Activated CD4-positive, alpha-beta memory T cell treated with anti-CD3 and anti-CD28 coated beads, Interleukin-2, amount 10 ng/mL, durations not matched to agents 7 days and 5 days (primary cell): ENCODE measurements at regions not wholly inside any gene's neighbourhood (a gene's known extent, or its start where the extent isn't known, plus 50 kb on each side); places are given as distances from the start of the nearest gene placed in this dataset.

Experiments used
- CTCF ChIA-PET: fragments of 350-600 bp; sonication (Branson Sonifier 250); formaldehyde crosslinking; loops from one replicate; lab custom pipeline; 2021; ENCODE audit warnings: antibody characterized with exemption, inconsistent platforms; lab: Charles Lee
- POLR2A ChIA-PET: fragments of 350-600 bp; sonication (Branson Sonifier 250); formaldehyde crosslinking; loops from one replicate; lab custom pipeline; 2021; ENCODE audit warnings: antibody characterized with exemption; lab: Charles Lee
- DNase-seq: peaks from one replicate; pipeline ENCODE4 v3.0.0-alpha.2; 2020
- H3K27ac Mint-ChIP-seq: one replicate; pipeline ENCODE4 v1.8.0; 2021; ENCODE audit warnings: mild to moderate bottlenecking, mixed read lengths
- H3K27me3 Mint-ChIP-seq: one replicate; pipeline ENCODE4 v1.8.0; 2021; ENCODE audit warnings: mixed read lengths
- H3K36me3 Mint-ChIP-seq: one replicate; pipeline ENCODE4 v1.8.0; 2021; ENCODE audit warnings: low read depth, mixed read lengths
- H3K4me1 Mint-ChIP-seq: one replicate; pipeline ENCODE4 v1.8.0; 2021; ENCODE audit warnings: mixed read lengths
- H3K4me3 Mint-ChIP-seq: one replicate; pipeline ENCODE4 v1.8.0; 2021; ENCODE audit warnings: mild to moderate bottlenecking, mixed read lengths
- H3K9me3 Mint-ChIP-seq: one replicate; pipeline ENCODE4 v1.8.0; 2021; ENCODE audit warnings: mixed read lengths

GRCh38 chr3:83894223-83894622, 1064.6 kb upstream of the CADM2 start:
- peaks cover 4% of the 10 kb centered on the region for H3K9me3 Mint-ChIP-seq
- POLR2A ChIA-PET = no interaction called here
- H3K4me1 Mint-ChIP-seq = no peaks in the 10 kb centered on the region
- no peak for DNase-seq
- no peak overlapping the region for H3K27ac Mint-ChIP-seq
- no peak overlapping the region for H3K4me3 Mint-ChIP-seq
- CTCF ChIA-PET = no interaction called here
- H3K36me3 Mint-ChIP-seq = no peaks in the 10 kb centered on the region
- no peaks in the 10 kb centered on the region for H3K27me3 Mint-ChIP-seq

DNA sequence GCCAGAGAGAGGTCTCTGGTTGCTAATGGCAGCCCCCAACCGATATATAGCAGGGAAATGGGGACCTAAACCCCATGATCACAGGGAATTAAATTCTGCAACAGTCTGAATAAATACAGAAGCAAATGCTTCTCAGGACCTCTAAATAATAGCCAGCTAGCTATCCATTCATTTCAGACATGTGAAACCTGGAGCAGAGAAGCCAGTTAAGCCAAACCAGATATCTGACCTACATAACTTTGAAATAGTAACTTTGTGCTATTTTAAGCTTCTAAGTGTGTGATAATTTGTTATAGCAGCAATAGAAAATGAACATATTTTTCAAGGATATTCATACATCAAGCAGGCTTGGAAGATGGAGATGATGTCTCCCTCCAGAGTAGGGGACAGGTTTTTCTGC, 1062.9 kb upstream of the CADM2 start:
- ChIA-PET CTCF (no interaction called here), POLR2A (no interaction called here)
- H3K36me3 Mint-ChIP-seq = no peaks in the 10 kb centered on the region
- no peak overlapping the region for H3K27ac Mint-ChIP-seq
- DNase-seq = no peak
- H3K4me3 Mint-ChIP-seq = no peak overlapping the region
- H3K9me3 Mint-ChIP-seq = peaks cover 4% of the 10 kb centered on the region
- H3K27me3 Mint-ChIP-seq = no peaks in the 10 kb centered on the region
- H3K4me1 Mint-ChIP-seq = no peaks in the 10 kb centered on the region

DNA sequence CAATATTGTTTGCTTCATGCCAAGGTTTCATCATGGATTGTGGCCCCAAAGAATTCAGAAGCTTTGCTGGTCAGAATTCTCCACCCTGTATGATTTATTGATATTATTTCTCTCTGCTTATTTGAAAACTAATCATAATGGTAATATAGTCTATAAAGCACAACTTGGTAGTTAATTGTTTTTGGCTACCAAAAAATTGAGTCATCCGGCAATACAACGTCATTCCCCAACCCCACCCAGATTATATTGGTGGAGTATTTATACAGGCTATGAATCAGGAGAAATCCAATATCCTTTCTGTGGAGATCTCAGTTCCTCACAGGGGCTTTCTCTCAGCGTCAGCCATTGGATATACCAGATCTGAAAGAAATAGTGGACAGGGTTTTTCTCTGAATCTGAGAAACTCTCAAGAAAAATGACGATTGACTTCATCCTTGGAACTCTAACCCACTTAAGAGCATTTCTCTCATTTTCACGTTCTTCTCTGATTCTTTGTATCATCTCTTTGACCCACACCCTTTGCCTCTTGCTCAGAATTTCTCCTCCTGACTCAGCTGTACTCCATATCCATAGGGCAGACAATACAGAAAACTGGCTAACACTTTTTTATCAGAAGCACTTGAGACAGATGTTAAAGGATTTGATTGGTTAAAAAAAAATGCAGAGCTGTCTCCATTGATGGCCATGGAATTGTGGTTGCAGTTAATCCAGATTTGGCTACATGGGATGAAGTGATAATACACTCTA, 1055.8 kb upstream of the CADM2 start:
- peaks cover 5% of the 10 kb centered on the region for H3K9me3 Mint-ChIP-seq
- H3K36me3 Mint-ChIP-seq = no peaks in the 10 kb centered on the region
- no peak overlapping the region for H3K4me3 Mint-ChIP-seq
- ChIA-PET POLR2A (no interaction called here), CTCF (no interaction called here)
- no peaks in the 10 kb centered on the region for H3K27me3 Mint-ChIP-seq
- no peak overlapping the region for H3K27ac Mint-ChIP-seq
- DNase-seq = no peak
- no peaks in the 10 kb centered on the region for H3K4me1 Mint-ChIP-seq

DNA sequence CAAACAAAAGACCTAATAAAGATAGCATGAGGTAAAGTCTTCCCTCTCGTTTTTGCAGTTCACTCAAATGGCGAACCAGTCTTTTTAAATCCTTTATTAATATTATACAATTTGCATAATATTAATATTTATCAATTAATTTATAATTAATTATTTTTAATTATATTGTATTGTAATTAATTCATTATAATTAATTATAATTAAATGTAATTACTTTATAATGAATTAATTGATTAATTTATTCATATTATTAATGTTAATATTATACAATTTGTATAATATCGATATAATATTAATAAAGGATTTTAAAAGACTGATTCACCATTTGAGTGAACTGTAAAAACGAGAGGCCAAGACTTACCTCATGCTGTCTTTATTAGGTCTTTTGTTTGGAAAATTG, 1045.4 kb upstream of the CADM2 start:
- no peaks in the 10 kb centered on the region for H3K27me3 Mint-ChIP-seq
- POLR2A ChIA-PET = no interaction called here
- CTCF ChIA-PET = no interaction called here
- no peak overlapping the region for H3K27ac Mint-ChIP-seq
- no peak for DNase-seq
- peaks cover 4% of the 10 kb centered on the region for H3K9me3 Mint-ChIP-seq
- H3K4me1 Mint-ChIP-seq = no peaks in the 10 kb centered on the region
- no peak overlapping the region for H3K4me3 Mint-ChIP-seq
- H3K36me3 Mint-ChIP-seq = no peaks in the 10 kb centered on the region

GRCh38 chr3:83926291-83926690, 1032.5 kb upstream of the CADM2 start:
- no peak for DNase-seq
- Mint-ChIP-seq H3K27ac (no peak overlapping the region), H3K36me3 (no peaks in the 10 kb centered on the region), H3K27me3 (no peaks in the 10 kb centered on the region), H3K9me3 (peaks cover 11% of the 10 kb centered on the region), H3K4me3 (no peak overlapping the region), H3K4me1 (no peaks in the 10 kb centered on the region)
- CTCF ChIA-PET = no interaction called here
- POLR2A ChIA-PET = no interaction called here

DNA sequence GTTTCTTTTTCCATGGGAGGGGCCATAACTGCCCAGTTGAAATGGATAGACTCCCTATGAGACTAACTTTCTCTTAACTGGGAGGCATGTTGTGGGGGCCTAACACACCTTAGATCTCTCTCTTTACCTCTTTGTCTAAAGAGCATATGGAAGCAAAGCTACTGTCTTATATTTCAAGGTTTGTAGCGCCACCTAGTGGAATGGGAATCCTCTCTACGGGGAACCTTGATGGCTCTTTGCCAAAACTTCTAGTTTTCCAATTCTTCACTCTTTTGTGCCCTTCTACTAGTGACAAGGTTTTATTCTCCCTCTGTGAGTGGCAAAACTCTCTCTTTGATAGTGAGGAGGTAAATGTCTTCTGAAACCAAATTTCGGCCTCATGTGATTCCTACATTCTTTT, 1030.4 kb upstream of the CADM2 start:
- Mint-ChIP-seq H3K4me1 (no peaks in the 10 kb centered on the region), H3K9me3 (peaks cover 14% of the 10 kb centered on the region), H3K27me3 (no peaks in the 10 kb centered on the region), H3K4me3 (no peak overlapping the region), H3K36me3 (no peaks in the 10 kb centered on the region), H3K27ac (no peak overlapping the region)
- no peak for DNase-seq
- POLR2A ChIA-PET = no interaction called here
- CTCF ChIA-PET = no interaction called here

DNA sequence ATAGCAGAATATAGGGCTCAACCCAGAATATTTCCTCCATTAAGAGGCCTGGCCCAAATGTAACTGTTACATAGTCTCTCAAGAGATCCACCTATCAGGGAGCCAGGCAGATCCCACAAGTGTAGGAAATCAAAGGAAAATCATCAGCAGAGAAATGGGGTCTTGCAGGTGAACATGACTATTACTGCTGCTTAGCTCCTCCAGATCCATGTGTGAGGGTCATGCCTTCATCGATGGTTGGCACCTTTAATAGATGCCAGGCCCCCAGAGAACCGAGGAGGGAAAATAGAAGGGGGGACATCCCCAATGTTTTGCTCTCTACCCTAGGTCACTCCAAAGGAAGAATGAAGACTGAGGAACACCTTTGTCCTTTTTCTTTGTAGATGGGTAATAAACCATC, 1029.9 kb upstream of the CADM2 start:
- ChIA-PET CTCF (no interaction called here), POLR2A (no interaction called here)
- Mint-ChIP-seq H3K4me3 (no peak overlapping the region), H3K36me3 (no peaks in the 10 kb centered on the region), H3K9me3 (peaks cover 14% of the 10 kb centered on the region), H3K4me1 (no peaks in the 10 kb centered on the region), H3K27ac (no peak overlapping the region), H3K27me3 (no peaks in the 10 kb centered on the region)
- DNase-seq = no peak

GRCh38 chr3:83934192-83935021, 1024.4 kb upstream of the CADM2 start:
- Mint-ChIP-seq H3K9me3 (peaks cover 5% of the 10 kb centered on the region), H3K4me1 (no peaks in the 10 kb centered on the region), H3K36me3 (no peaks in the 10 kb centered on the region), H3K27me3 (no peaks in the 10 kb centered on the region), H3K27ac (no peak overlapping the region), H3K4me3 (no peak overlapping the region)
- DNase-seq = no peak
- POLR2A ChIA-PET = no interaction called here
- CTCF ChIA-PET = no interaction called here

DNA sequence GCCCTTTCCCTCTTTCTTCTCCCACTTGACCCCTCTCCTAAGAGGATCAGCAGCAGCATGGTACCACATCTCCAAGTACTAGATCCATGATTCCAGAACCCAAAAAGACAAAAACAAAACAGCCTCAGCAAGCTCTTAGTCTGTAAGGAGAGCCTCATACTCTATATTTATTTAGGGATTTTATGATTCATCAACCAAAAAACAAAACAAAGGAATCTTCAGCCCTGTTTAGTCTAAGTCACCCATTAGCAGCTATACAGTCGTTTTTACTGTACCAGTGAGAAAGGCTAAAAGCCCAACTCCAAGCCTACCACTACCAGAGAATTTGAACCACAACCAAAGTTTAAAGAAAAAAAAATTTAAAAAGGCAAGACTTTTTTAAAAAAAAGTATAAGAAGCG, 1020.3 kb upstream of the CADM2 start:
- Mint-ChIP-seq H3K27ac (no peak overlapping the region), H3K4me3 (no peak overlapping the region), H3K36me3 (no peaks in the 10 kb centered on the region), H3K27me3 (no peaks in the 10 kb centered on the region), H3K9me3 (peaks cover 7% of the 10 kb centered on the region), H3K4me1 (no peaks in the 10 kb centered on the region)
- ChIA-PET POLR2A (no interaction called here), CTCF (no interaction called here)
- DNase-seq = no peak

DNA sequence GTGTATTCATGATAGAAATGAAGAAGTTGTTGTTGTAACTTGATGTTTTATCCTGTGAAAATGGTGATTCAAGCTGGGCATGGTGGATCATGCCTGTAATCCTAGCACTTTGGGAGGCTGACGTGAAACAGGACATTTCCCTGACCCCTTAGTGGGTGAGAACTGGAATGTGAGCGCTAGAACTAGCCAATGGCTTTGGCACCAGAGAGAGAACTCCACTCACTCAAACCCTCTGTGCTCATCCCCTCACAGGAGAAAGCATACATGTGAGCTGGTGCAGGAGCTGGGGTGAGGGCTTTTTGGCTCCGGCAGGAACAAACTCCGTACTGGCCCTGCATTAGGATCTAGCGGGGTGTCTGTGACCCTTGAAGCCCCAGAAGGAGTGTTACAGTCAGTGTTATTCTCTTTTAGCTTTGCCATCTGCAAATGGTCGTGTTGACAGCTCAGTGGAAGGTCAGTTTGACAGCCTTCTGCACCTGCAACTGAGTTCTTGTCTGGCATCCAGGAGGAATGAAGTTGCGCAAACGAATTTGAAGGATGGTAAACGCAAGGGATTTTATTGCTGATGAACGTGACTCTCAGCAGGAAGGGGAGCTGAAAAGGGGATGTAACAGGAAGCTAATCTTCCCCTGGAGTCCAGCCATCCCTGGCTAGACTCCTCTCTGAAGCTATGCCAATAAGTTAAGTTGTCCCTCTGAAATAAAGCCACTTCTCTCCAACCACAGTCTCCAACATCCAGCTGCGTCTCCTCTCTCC, 1016.6 kb upstream of the CADM2 start:
- Mint-ChIP-seq H3K27me3 (no peaks in the 10 kb centered on the region), H3K4me3 (no peak overlapping the region), H3K9me3 (peaks cover 9% of the 10 kb centered on the region), H3K36me3 (no peaks in the 10 kb centered on the region), H3K4me1 (no peaks in the 10 kb centered on the region), H3K27ac (no peak overlapping the region)
- ChIA-PET CTCF (no interaction called here), POLR2A (no interaction called here)
- no peak for DNase-seq

DNA sequence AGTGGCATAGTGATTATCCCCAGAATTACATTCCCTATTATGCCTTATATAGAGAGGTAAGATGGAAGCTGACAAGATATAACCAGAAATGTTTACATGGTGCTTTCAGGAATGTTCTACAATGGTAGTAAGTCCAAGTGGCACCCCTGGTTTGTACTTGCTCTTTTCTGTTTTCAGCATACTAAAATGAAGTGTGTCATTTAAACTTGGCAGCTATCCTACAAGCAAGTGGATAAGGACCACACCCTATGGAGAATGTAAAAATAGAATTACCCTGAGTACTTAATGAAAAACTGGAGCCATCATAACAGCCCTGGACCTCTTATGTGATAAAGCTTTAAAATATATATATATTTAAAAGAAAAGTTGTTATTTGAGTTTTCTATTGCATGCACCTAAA, 1012.7 kb upstream of the CADM2 start:
- DNase-seq = no peak
- no peaks in the 10 kb centered on the region for H3K4me1 Mint-ChIP-seq
- CTCF ChIA-PET = no interaction called here
- no peaks in the 10 kb centered on the region for H3K27me3 Mint-ChIP-seq
- H3K9me3 Mint-ChIP-seq = peaks cover 8% of the 10 kb centered on the region
- no peak overlapping the region for H3K4me3 Mint-ChIP-seq
- H3K36me3 Mint-ChIP-seq = no peaks in the 10 kb centered on the region
- POLR2A ChIA-PET = no interaction called here
- H3K27ac Mint-ChIP-seq = no peak overlapping the region

DNA sequence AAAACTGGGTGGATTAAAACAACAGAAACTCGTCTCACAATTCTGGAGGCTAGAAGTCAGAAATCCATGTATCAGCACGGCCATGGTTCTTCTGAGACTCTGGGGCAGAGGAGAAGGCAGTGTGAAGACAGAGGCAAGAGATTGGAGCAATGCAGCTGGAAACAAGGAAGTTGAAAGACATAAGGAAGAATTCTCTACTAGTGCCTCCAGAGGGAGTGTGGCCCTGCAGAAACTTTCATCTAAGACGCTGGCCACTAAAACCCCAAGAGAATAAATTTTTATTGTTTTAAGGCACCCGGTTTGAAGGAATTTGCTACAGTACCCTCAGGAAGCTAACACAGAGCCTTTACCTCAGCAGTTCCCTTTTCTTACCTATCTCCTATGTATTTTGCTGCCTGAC, 1012.2 kb upstream of the CADM2 start:
- H3K9me3 Mint-ChIP-seq = peaks cover 7% of the 10 kb centered on the region
- H3K4me1 Mint-ChIP-seq = no peaks in the 10 kb centered on the region
- no peak overlapping the region for H3K4me3 Mint-ChIP-seq
- H3K27ac Mint-ChIP-seq = no peak overlapping the region
- H3K36me3 Mint-ChIP-seq = no peaks in the 10 kb centered on the region
- no peak for DNase-seq
- ChIA-PET POLR2A (no interaction called here), CTCF (no interaction called here)
- no peaks in the 10 kb centered on the region for H3K27me3 Mint-ChIP-seq

- no peaks in the 10 kb centered on the region for H3K4me1 Mint-ChIP-seq
- H3K36me3 Mint-ChIP-seq = no peaks in the 10 kb centered on the region
- no peak overlapping the region for H3K4me3 Mint-ChIP-seq
- no peaks in the 10 kb centered on the region for H3K27me3 Mint-ChIP-seq
- DNase-seq = no peak
- no peak overlapping the region for H3K27ac Mint-ChIP-seq
- CTCF ChIA-PET = no interaction called here
- peaks cover 4% of the 10 kb centered on the region for H3K9me3 Mint-ChIP-seq
- POLR2A ChIA-PET = no interaction called here
Measured at GRCh38 chr3:83948771-83949170, 1010.0 kb upstream of the CADM2 start.
